Fibroblast of peridontal ligament (primary cell): ENCODE measurements at regions not wholly inside any gene's neighbourhood (a gene's known extent, or its start where the extent isn't known, plus 50 kb on each side); places are given as distances from the start of the nearest gene placed in this dataset.

ENCODE experiments used
- DNase-seq: peaks from one replicate; pipeline ENCODE4 v3.0.0-alpha.2; 2010; ENCODE audit errors: extremely low read depth

- no peak for DNase-seq
Measured at GRCh38 chr16:65910291-65910690, 456.2 kb upstream of the CDH5 start.

- no peak for DNase-seq
Measured at GRCh38 chr16:65909310-65910050, 457.0 kb upstream of the CDH5 start.

- DNase-seq, result no peak
Measured at GRCh38 chr16:65908568-65908967, 457.9 kb upstream of the CDH5 start.

GRCh38 chr16:65905331-65905730 is 461.2 kb upstream of the CDH5 start:
- no peak for DNase-seq

GRCh38 chr16:65896448-65897153 is 469.9 kb upstream of the CDH5 start:
- DNase-seq, result no peak

GRCh38 chr16:65895906-65896305 is 470.6 kb upstream of the CDH5 start:
- DNase-seq, result no peak

- DNase-seq, result no peak
Measured at GRCh38 chr16:65895486-65895885, 471.0 kb upstream of the CDH5 start.

GRCh38 chr16:65890203-65890602 is 476.3 kb upstream of the CDH5 start:
- DNase-seq, result no peak

- DNase-seq, result no peak
Measured at GRCh38 chr16:65889533-65889966, 476.9 kb upstream of the CDH5 start.

- no peak for DNase-seq
Measured at GRCh38 chr16:65888201-65888600, 478.3 kb upstream of the CDH5 start.

- peak; percentile 16 for DNase-seq
Measured at GRCh38 chr16:65884018-65884417, 482.5 kb upstream of the CDH5 start.

GRCh38 chr16:65878347-65878746 is 488.1 kb upstream of the CDH5 start:
- no peak for DNase-seq

- DNase-seq, result no peak
Measured at GRCh38 chr16:65876624-65877023, 489.9 kb upstream of the CDH5 start.

- DNase-seq, result peak; percentile 41
Measured at GRCh38 chr16:65876056-65876408, 490.5 kb upstream of the CDH5 start.

- no peak for DNase-seq
Measured at GRCh38 chr16:65875381-65876055, 491.0 kb upstream of the CDH5 start.

GRCh38 chr16:65869261-65869660 is 497.2 kb upstream of the CDH5 start:
- no peak for DNase-seq

- no peak for DNase-seq
Measured at GRCh38 chr16:65867276-65867960, 499.1 kb upstream of the CDH5 start.

GRCh38 chr16:65863236-65863635 is 503.3 kb upstream of the CDH5 start:
- no peak for DNase-seq

- DNase-seq, result no peak
Measured at GRCh38 chr16:65861131-65861731, 505.3 kb upstream of the CDH5 start.

- no peak for DNase-seq
Measured at GRCh38 chr16:65855171-65856145, 511.0 kb upstream of the CDH5 start.

- no peak for DNase-seq
Measured at GRCh38 chr16:65846210-65846602, 520.3 kb upstream of the CDH5 start.
